DMS53 treated with DMSO at 0.1 percent for 48 hours (cell line): ENCODE measurements at regions not wholly inside any gene's neighbourhood (a gene's known extent, or its start where the extent isn't known, plus 50 kb on each side); places are given as distances from the start of the nearest gene placed in this dataset.
"Not testable (repeated sequence)": the region's sequence is repeated elsewhere in the genome, so short reads cannot be mapped to it uniquely, and the experiment has no call there.

Experiments used
- DNase-seq: peaks from one replicate; lab custom pipeline; 2025; ENCODE audit not compliant: unreplicated experiment; lab: John Stamatoyannopoulos, UW

GRCh38 chr11:96506953-96507354, 117.1 kb downstream of the JRKL start:
- no peak for DNase-seq

- DNase-seq: no peak
These were observed 119.0 kb downstream of the JRKL start for GRCh38 chr11:96508861-96509260.

- DNase-seq: no peak
These were observed 131.1 kb downstream of the JRKL start for GRCh38 chr11:96520939-96521338.

GRCh38 chr11:96523656-96524055, 133.8 kb downstream of the JRKL start:
- DNase-seq: no peak

- DNase-seq: no peak
These were observed 134.7 kb downstream of the JRKL start for GRCh38 chr11:96524475-96524874.

GRCh38 chr11:96530473-96530872, 140.7 kb downstream of the JRKL start:
- no peak for DNase-seq

- DNase-seq: no peak
These were observed 148.3 kb downstream of the JRKL start for GRCh38 chr11:96538104-96538503.

GRCh38 chr11:96538622-96539021, 148.8 kb downstream of the JRKL start:
- no peak for DNase-seq

- DNase-seq: no peak
These were observed 151.1 kb downstream of the JRKL start for GRCh38 chr11:96540875-96541274.

GRCh38 chr11:96543177-96543576, 153.4 kb downstream of the JRKL start:
- no peak for DNase-seq

GRCh38 chr11:96545192-96545591, 155.4 kb downstream of the JRKL start:
- DNase-seq: not testable (repeated sequence)

GRCh38 chr11:96551136-96551535, 161.3 kb downstream of the JRKL start:
- DNase-seq: no peak

- no peak for DNase-seq
These were observed 164.5 kb downstream of the JRKL start for GRCh38 chr11:96554236-96554820.

GRCh38 chr11:96555826-96556225, 166.0 kb downstream of the JRKL start:
- DNase-seq: not testable (repeated sequence)

- DNase-seq: not testable (repeated sequence)
These were observed 170.9 kb downstream of the JRKL start for GRCh38 chr11:96560727-96561126.

- peak; percentile 67 for DNase-seq
These were observed 177.4 kb downstream of the JRKL start for GRCh38 chr11:96567176-96567575.

GRCh38 chr11:96567667-96568066, 177.9 kb downstream of the JRKL start:
- no peak for DNase-seq

GRCh38 chr11:96576383-96576782, 186.6 kb downstream of the JRKL start:
- DNase-seq: no peak

- DNase-seq: no peak
These were observed 188.6 kb downstream of the JRKL start for GRCh38 chr11:96578379-96578778.

- DNase-seq: peak; percentile 19
These were observed 189.8 kb downstream of the JRKL start for GRCh38 chr11:96579656-96580055.

- no peak for DNase-seq
These were observed 190.7 kb downstream of the JRKL start for GRCh38 chr11:96580476-96581040.

GRCh38 chr11:96585944-96586880, 196.4 kb downstream of the JRKL start:
- DNase-seq: peak; percentile 14
